Loucy (cell line): ENCODE measurements at regions not wholly inside any gene's neighbourhood (a gene's known extent, or its start where the extent isn't known, plus 50 kb on each side); places are given as distances from the start of the nearest gene placed in this dataset.

ENCODE experiments used
- H2AFZ ChIP-seq: fragments of 200-600 bp; sonication (generic); 2 replicates; pipeline ENCODE4 v1.6.0; 2016; ENCODE audit warnings: antibody characterized with exemption, mild to moderate bottlenecking, low read length, moderate library complexity
- H3F3A ChIP-seq: fragments of 200-600 bp; 2 replicates; pipeline ENCODE4 v1.6.0; 2016; ENCODE audit warnings: antibody characterized with exemption, low read depth, mild to moderate bottlenecking
- H3K27me3 ChIP-seq: fragments of 200-600 bp; sonication (generic); 2 replicates; pipeline ENCODE4 v1.6.1; 2014; ENCODE audit warnings: low read length, mild to moderate bottlenecking; ENCODE audit not compliant: insufficient read depth, poor library complexity, severe bottlenecking
- H3K36me3 ChIP-seq: fragments of 200-600 bp; sonication (generic); 2 replicates; pipeline ENCODE4 v1.6.1; 2016; ENCODE audit warnings: low read length; ENCODE audit not compliant: insufficient read depth
- H3K4me1 ChIP-seq: fragments of 200-600 bp; sonication (generic); 2 replicates; pipeline ENCODE4 v1.5.1; 2014; ENCODE audit warnings: low read length, mild to moderate bottlenecking; ENCODE audit not compliant: insufficient read depth, poor library complexity, severe bottlenecking
- H3K4me2 ChIP-seq: fragments of 200-600 bp; sonication (generic); 2 replicates; pipeline ENCODE4 v1.6.0; 2014; ENCODE audit warnings: antibody characterized with exemption, low read length, low read depth, mild to moderate bottlenecking; ENCODE audit not compliant: poor library complexity, severe bottlenecking
- H3K4me3 ChIP-seq: fragments of 200-600 bp; sonication (generic); 2 replicates; pipeline ENCODE4 v1.5.1; 2014; ENCODE audit warnings: low read length, mild to moderate bottlenecking, mixed read lengths; ENCODE audit not compliant: poor library complexity, severe bottlenecking
- H3K79me2 ChIP-seq: fragments of 200-600 bp; sonication (generic); 2 replicates; pipeline ENCODE4 v1.6.1; 2014; ENCODE audit warnings: low read length; ENCODE audit not compliant: insufficient read depth
- H3K9ac ChIP-seq: fragments of 200-600 bp; sonication (generic); 2 replicates; pipeline ENCODE4 v1.6.0; 2014; ENCODE audit warnings: mild to moderate bottlenecking, low read depth, low read length, moderate library complexity; ENCODE audit not compliant: poor library complexity, severe bottlenecking
- H3K9me2 ChIP-seq: fragments of 200-600 bp; sonication (generic); replicated peaks from 2 replicates; pipeline ENCODE4 v1.6.1; 2016; ENCODE audit warnings: low read depth, low read length, mixed read lengths
- H3K9me3 ChIP-seq: fragments of 200-600 bp; sonication (generic); 2 replicates; pipeline ENCODE4 v1.6.1; 2014; ENCODE audit warnings: mild to moderate bottlenecking, antibody characterized with exemption, low read length, low read depth; ENCODE audit not compliant: insufficient read depth
- H4K20me1 ChIP-seq: fragments of 200-600 bp; sonication (generic); 2 replicates; pipeline ENCODE4 v1.6.0; 2014; ENCODE audit warnings: antibody characterized with exemption, low read length, mild to moderate bottlenecking; ENCODE audit not compliant: insufficient read depth, poor library complexity, severe bottlenecking
- CTCF ChIP-seq: fragments of 200-600 bp; sonication (generic); conservative IDR thresholded peaks from 2 replicates; pipeline ENCODE4 v1.5.1; 2014; ENCODE audit warnings: mild to moderate bottlenecking, antibody characterized with exemption, low read length
- EZH2phosphoT487 ChIP-seq: fragments of 200-600 bp; IDR thresholded peaks from 2 replicates; pipeline ENCODE4 v1.6.1; 2018; ENCODE audit warnings: antibody characterized with exemption, mild to moderate bottlenecking, moderate library complexity, borderline replicate concordance

- H4K20me1 ChIP-seq: no peaks in the 10 kb centered on the region
- TF ChIP-seq EZH2phosphoT487: no peak
- no peak for TF ChIP-seq CTCF
- H3K9ac ChIP-seq: no peak overlapping the region
- no peak overlapping the region for H3K4me2 ChIP-seq
- no peaks in the 10 kb centered on the region for H3K27me3 ChIP-seq
- H3K9me3 ChIP-seq: no peaks in the 10 kb centered on the region
- H3K9me2 ChIP-seq: no peaks in the 10 kb centered on the region
- no peaks in the 10 kb centered on the region for H3K4me1 ChIP-seq
- no peaks in the 10 kb centered on the region for H3K79me2 ChIP-seq
- no peaks in the 10 kb centered on the region for H3K36me3 ChIP-seq
- H2AFZ ChIP-seq: no peak overlapping the region
- H3K4me3 ChIP-seq: no peak overlapping the region
- no peaks in the 10 kb centered on the region for H3F3A ChIP-seq
Measured at GRCh38 chr9:20078246-20078645, 289.4 kb upstream of the SLC24A2 start.

- no peak overlapping the region for H3K4me2 ChIP-seq
- H3K9me2 ChIP-seq: no peaks in the 10 kb centered on the region
- no peak overlapping the region for H2AFZ ChIP-seq
- no peaks in the 10 kb centered on the region for H3K27me3 ChIP-seq
- TF ChIP-seq CTCF (no peak), EZH2phosphoT487 (no peak)
- H3F3A ChIP-seq: no peaks in the 10 kb centered on the region
- H3K4me3 ChIP-seq: no peak overlapping the region
- no peak overlapping the region for H3K9ac ChIP-seq
- H3K9me3 ChIP-seq: no peaks in the 10 kb centered on the region
- no peaks in the 10 kb centered on the region for H4K20me1 ChIP-seq
- no peaks in the 10 kb centered on the region for H3K4me1 ChIP-seq
- no peaks in the 10 kb centered on the region for H3K79me2 ChIP-seq
- H3K36me3 ChIP-seq: no peaks in the 10 kb centered on the region
Measured at GRCh38 chr9:20074291-20074690, 285.5 kb upstream of the SLC24A2 start.

- no peak overlapping the region for H3K4me2 ChIP-seq
- no peaks in the 10 kb centered on the region; the same call in 1 of the 2 replicates for H3F3A ChIP-seq
- TF ChIP-seq CTCF: no peak
- TF ChIP-seq EZH2phosphoT487: no peak
- no peaks in the 10 kb centered on the region for H3K79me2 ChIP-seq
- H3K36me3 ChIP-seq: no peaks in the 10 kb centered on the region
- H2AFZ ChIP-seq: no peak overlapping the region
- no peaks in the 10 kb centered on the region for H3K9me2 ChIP-seq
- no peak overlapping the region for H3K4me3 ChIP-seq
- peaks cover 15% of the 10 kb centered on the region for H3K4me1 ChIP-seq
- H3K9ac ChIP-seq: no peak overlapping the region
- no peaks in the 10 kb centered on the region for H3K27me3 ChIP-seq
- no peaks in the 10 kb centered on the region for H4K20me1 ChIP-seq
- H3K9me3 ChIP-seq: no peaks in the 10 kb centered on the region
Measured at GRCh38 chr9:20070336-20070735, 281.5 kb upstream of the SLC24A2 start.
